Keratinocyte (primary cell): ENCODE measurements at regions not wholly inside any gene's neighbourhood (a gene's known extent, or its start where the extent isn't known, plus 50 kb on each side); places are given as distances from the start of the nearest gene placed in this dataset.

ENCODE experiments used
- EZH2 ChIP-seq: IDR thresholded peaks from one replicate; pipeline ENCODE4 v1.6.1; 2012; ENCODE audit warnings: inconsistent platforms, mild to moderate bottlenecking, low read length, moderate library complexity
- TF ChIP-seq, protein P1 (sequence below), 3 experiments: IDR thresholded peaks in 1 of 3; conservative IDR thresholded peaks in 1 of 3; optimal IDR thresholded peaks in 1 of 3; 2 replicates in 2 of 3; 3 replicates in 1 of 3; pipeline versions ENCODE3 to v1.5.1; 2011; ENCODE audit warnings: low read length in 3 of 3, mild to moderate bottlenecking in 3 of 3, moderate library complexity in 2 of 3, control low read depth in 1 of 3, inconsistent platforms in 1 of 3; ENCODE audit not compliant: insufficient read depth in 2 of 3; ENCODE audit errors: extremely low read depth in 1 of 3

- TF ChIP-seq, protein P1, sequence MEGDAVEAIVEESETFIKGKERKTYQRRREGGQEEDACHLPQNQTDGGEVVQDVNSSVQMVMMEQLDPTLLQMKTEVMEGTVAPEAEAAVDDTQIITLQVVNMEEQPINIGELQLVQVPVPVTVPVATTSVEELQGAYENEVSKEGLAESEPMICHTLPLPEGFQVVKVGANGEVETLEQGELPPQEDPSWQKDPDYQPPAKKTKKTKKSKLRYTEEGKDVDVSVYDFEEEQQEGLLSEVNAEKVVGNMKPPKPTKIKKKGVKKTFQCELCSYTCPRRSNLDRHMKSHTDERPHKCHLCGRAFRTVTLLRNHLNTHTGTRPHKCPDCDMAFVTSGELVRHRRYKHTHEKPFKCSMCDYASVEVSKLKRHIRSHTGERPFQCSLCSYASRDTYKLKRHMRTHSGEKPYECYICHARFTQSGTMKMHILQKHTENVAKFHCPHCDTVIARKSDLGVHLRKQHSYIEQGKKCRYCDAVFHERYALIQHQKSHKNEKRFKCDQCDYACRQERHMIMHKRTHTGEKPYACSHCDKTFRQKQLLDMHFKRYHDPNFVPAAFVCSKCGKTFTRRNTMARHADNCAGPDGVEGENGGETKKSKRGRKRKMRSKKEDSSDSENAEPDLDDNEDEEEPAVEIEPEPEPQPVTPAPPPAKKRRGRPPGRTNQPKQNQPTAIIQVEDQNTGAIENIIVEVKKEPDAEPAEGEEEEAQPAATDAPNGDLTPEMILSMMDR (optimal IDR thresholded peaks at IDR 0.05 in 1 of 3, IDR thresholded peaks at IDR 0.05 in 1 of 3, conservative IDR thresholded peaks at IDR 0.05 in 1 of 3; ENCODE audit: extremely low read depth in 1 of 3, insufficient read depth in 2 of 3, low read length in 3 of 3), result no peak
- TF ChIP-seq EZH2, result no peak
Measured at GRCh38 chr11:71117311-71117710, 135.1 kb downstream of the SHANK2 start.
